SKM-1 treated with dmso at 0.1 percent for 144 hours (cell line): ENCODE measurements at regions not wholly inside any gene's neighbourhood (a gene's known extent, or its start where the extent isn't known, plus 50 kb on each side); places are given as distances from the start of the nearest gene placed in this dataset.
"Not testable (repeated sequence)": the region's sequence is repeated elsewhere in the genome, so short reads cannot be mapped to it uniquely, and the experiment has no call there.

Experiments
- DNase-seq: peaks from one replicate; lab custom pipeline; 2025; ENCODE audit not compliant: unreplicated experiment; lab: John Stamatoyannopoulos, UW

- DNase-seq, result no peak
Measured at GRCh38 chr16:79844603-79845002, 244.1 kb upstream of the MAF start.

GRCh38 chr16:79843631-79844043 is 243.1 kb upstream of the MAF start:
- no peak for DNase-seq

- DNase-seq, result no peak
Measured at GRCh38 chr16:79843145-79843544, 242.6 kb upstream of the MAF start.

- no peak for DNase-seq
Measured at GRCh38 chr16:79842197-79842596, 241.7 kb upstream of the MAF start.

GRCh38 chr16:79839466-79840341 is 239.2 kb upstream of the MAF start:
- DNase-seq, result no peak

- no peak for DNase-seq
Measured at GRCh38 chr16:79838496-79839259, 238.1 kb upstream of the MAF start.

- DNase-seq, result no peak
Measured at GRCh38 chr16:79836144-79836543, 235.6 kb upstream of the MAF start.

GRCh38 chr16:79835194-79835593 is 234.7 kb upstream of the MAF start:
- no peak for DNase-seq

- DNase-seq, result no peak
Measured at GRCh38 chr16:79834720-79835119, 234.2 kb upstream of the MAF start.

- not testable (repeated sequence) for DNase-seq
Measured at GRCh38 chr16:79834003-79834402, 233.5 kb upstream of the MAF start.

- DNase-seq, result no peak
Measured at GRCh38 chr16:79833559-79833958, 233.0 kb upstream of the MAF start.

- DNase-seq, result no peak
Measured at GRCh38 chr16:79826732-79827475, 226.4 kb upstream of the MAF start.

GRCh38 chr16:79825002-79825401 is 224.5 kb upstream of the MAF start:
- DNase-seq, result no peak

GRCh38 chr16:79823639-79824038 is 223.1 kb upstream of the MAF start:
- no peak for DNase-seq

- DNase-seq, result no peak
Measured at GRCh38 chr16:79821911-79822310, 221.4 kb upstream of the MAF start.

GRCh38 chr16:79816081-79816497 is 215.6 kb upstream of the MAF start:
- no peak for DNase-seq

GRCh38 chr16:79815049-79815448 is 214.5 kb upstream of the MAF start:
- DNase-seq, result no peak

GRCh38 chr16:79814124-79814523 is 213.6 kb upstream of the MAF start:
- DNase-seq, result no peak

- no peak for DNase-seq
Measured at GRCh38 chr16:79811541-79811940, 211.0 kb upstream of the MAF start.

- DNase-seq, result no peak
Measured at GRCh38 chr16:79810449-79811189, 210.1 kb upstream of the MAF start.

- no peak for DNase-seq
Measured at GRCh38 chr16:79809376-79809775, 208.8 kb upstream of the MAF start.
